ENCODE measurements at regions not wholly inside any gene's neighbourhood (a gene's known extent, or its start where the extent isn't known, plus 50 kb on each side); places are given as distances from the start of the nearest gene placed in this dataset.
A peak's percentile ranks its signal among the peaks of the same experiment; 100 is the strongest.

GRCh38 chr15:95644100-95644875 lies 686.2 kb upstream of the NR2F2 start:
- in situ Hi-C loops (cut with HindIII; ENCODE audit: low pct_unique_long_range_greater_than_20kb, low sequenced_read_pairs) = no loop called here
- TF ChIP-seq JUND (IDR thresholded peaks at IDR 0.05; ENCODE audit: low read depth) = no peak
- DNase-seq (ENCODE audit: low read depth in 1 of 2, low spot score in 1 of 2) = no peak

- in situ Hi-C loops (cut with HindIII; ENCODE audit: low pct_unique_long_range_greater_than_20kb, low sequenced_read_pairs) = no loop called here
- TF ChIP-seq JUND (IDR thresholded peaks at IDR 0.05; ENCODE audit: low read depth) = no peak
- DNase-seq (ENCODE audit: low read depth in 1 of 2, low spot score in 1 of 2) = no peak
Measured at GRCh38 chr15:95645791-95646338, 684.6 kb upstream of the NR2F2 start.

GRCh38 chr15:95646484-95647273 lies 683.8 kb upstream of the NR2F2 start:
- in situ Hi-C loops (cut with HindIII; ENCODE audit: low pct_unique_long_range_greater_than_20kb, low sequenced_read_pairs) = no loop called here
- no peak for DNase-seq (ENCODE audit: low read depth in 1 of 2, low spot score in 1 of 2)
- TF ChIP-seq JUND (IDR thresholded peaks at IDR 0.05; ENCODE audit: low read depth) = no peak

- TF ChIP-seq JUND (IDR thresholded peaks at IDR 0.05; ENCODE audit: low read depth) = no peak
- DNase-seq (ENCODE audit: low read depth in 1 of 2, low spot score in 1 of 2) = no peak
- in situ Hi-C loops (cut with HindIII; ENCODE audit: low pct_unique_long_range_greater_than_20kb, low sequenced_read_pairs) = no loop called here
Measured at GRCh38 chr15:95647531-95648277, 682.8 kb upstream of the NR2F2 start.

- TF ChIP-seq JUND (IDR thresholded peaks at IDR 0.05; ENCODE audit: low read depth) = no peak
- in situ Hi-C loops (cut with HindIII; ENCODE audit: low pct_unique_long_range_greater_than_20kb, low sequenced_read_pairs) = no loop called here
- peak; percentile 13 to 29 for DNase-seq (ENCODE audit: low read depth in 1 of 2, low spot score in 1 of 2)
Measured at GRCh38 chr15:95653361-95653805, 677.1 kb upstream of the NR2F2 start.

- no peak for DNase-seq (ENCODE audit: low read depth in 1 of 2, low spot score in 1 of 2)
- no peak for TF ChIP-seq JUND (IDR thresholded peaks at IDR 0.05; ENCODE audit: low read depth)
- in situ Hi-C loops (cut with HindIII; ENCODE audit: low pct_unique_long_range_greater_than_20kb, low sequenced_read_pairs) = no loop called here
Measured at GRCh38 chr15:95655089-95655607, 675.4 kb upstream of the NR2F2 start.

GRCh38 chr15:95656595-95656994 lies 673.9 kb upstream of the NR2F2 start:
- no peak for DNase-seq (ENCODE audit: low read depth in 1 of 2, low spot score in 1 of 2)
- no peak for TF ChIP-seq JUND (IDR thresholded peaks at IDR 0.05; ENCODE audit: low read depth)
- in situ Hi-C loops (cut with HindIII; ENCODE audit: low pct_unique_long_range_greater_than_20kb, low sequenced_read_pairs) = no loop called here

- in situ Hi-C loops (cut with HindIII; ENCODE audit: low pct_unique_long_range_greater_than_20kb, low sequenced_read_pairs) = no loop called here
- DNase-seq (ENCODE audit: low read depth in 1 of 2, low spot score in 1 of 2) = no peak
- TF ChIP-seq JUND (IDR thresholded peaks at IDR 0.05; ENCODE audit: low read depth) = no peak
Measured at GRCh38 chr15:95658799-95659198, 671.7 kb upstream of the NR2F2 start.

GRCh38 chr15:95659656-95660055 lies 670.8 kb upstream of the NR2F2 start:
- DNase-seq (ENCODE audit: low read depth in 1 of 2, low spot score in 1 of 2) = no peak
- in situ Hi-C loops (cut with HindIII; ENCODE audit: low pct_unique_long_range_greater_than_20kb, low sequenced_read_pairs) = no loop called here
- no peak for TF ChIP-seq JUND (IDR thresholded peaks at IDR 0.05; ENCODE audit: low read depth)

GRCh38 chr15:95662638-95663037 lies 667.9 kb upstream of the NR2F2 start:
- DNase-seq (ENCODE audit: low read depth in 1 of 2, low spot score in 1 of 2) = no peak
- no peak for TF ChIP-seq JUND (IDR thresholded peaks at IDR 0.05; ENCODE audit: low read depth)
- in situ Hi-C loops (cut with HindIII; ENCODE audit: low pct_unique_long_range_greater_than_20kb, low sequenced_read_pairs) = no loop called here

- TF ChIP-seq JUND (IDR thresholded peaks at IDR 0.05; ENCODE audit: low read depth) = no peak
- no peak for DNase-seq (ENCODE audit: low read depth in 1 of 2, low spot score in 1 of 2)
- in situ Hi-C loops (cut with HindIII; ENCODE audit: low pct_unique_long_range_greater_than_20kb, low sequenced_read_pairs) = no loop called here
Measured at GRCh38 chr15:95663156-95664100, 667.1 kb upstream of the NR2F2 start.

Measured in T47D (cell line).